HFFc6 (cell line): ENCODE measurements at regions not wholly inside any gene's neighbourhood (a gene's known extent, or its start where the extent isn't known, plus 50 kb on each side); places are given as distances from the start of the nearest gene placed in this dataset.

Source experiments
- DNase-seq: peaks from one replicate; pipeline ENCODE4 v3.0.0-alpha.2; 2018
- H3K27ac Mint-ChIP-seq: 2 replicates; pipeline ENCODE4 v1.8.0; 2020; ENCODE audit warnings: mild to moderate bottlenecking, mixed read lengths
- H3K27me3 Mint-ChIP-seq: 2 replicates; pipeline ENCODE4 v1.8.0; 2021; ENCODE audit warnings: mild to moderate bottlenecking, moderate library complexity, mixed read lengths; ENCODE audit not compliant: insufficient read depth
- H3K36me3 Mint-ChIP-seq: 2 replicates; pipeline ENCODE4 v1.8.0; 2021; ENCODE audit warnings: low read depth, mixed read lengths
- H3K4me1 Mint-ChIP-seq: 2 replicates; pipeline ENCODE4 v1.8.0; 2020; ENCODE audit warnings: low read depth, mixed read lengths
- H3K4me3 Mint-ChIP-seq: 2 replicates; pipeline ENCODE4 v1.8.0; 2020; ENCODE audit warnings: mild to moderate bottlenecking, moderate library complexity, mixed read lengths
- H3K9me3 Mint-ChIP-seq: 2 replicates; pipeline ENCODE4 v1.8.0; 2020; ENCODE audit warnings: mild to moderate bottlenecking, mixed read lengths
- TF ChIP-seq, protein P1 (sequence below): fragments of 200-600 bp; sonication (generic); IDR thresholded peaks from 2 replicates; pipeline ENCODE4 v1.5.0; 2021; ENCODE audit warnings: antibody characterized with exemption, mild to moderate bottlenecking

DNA sequence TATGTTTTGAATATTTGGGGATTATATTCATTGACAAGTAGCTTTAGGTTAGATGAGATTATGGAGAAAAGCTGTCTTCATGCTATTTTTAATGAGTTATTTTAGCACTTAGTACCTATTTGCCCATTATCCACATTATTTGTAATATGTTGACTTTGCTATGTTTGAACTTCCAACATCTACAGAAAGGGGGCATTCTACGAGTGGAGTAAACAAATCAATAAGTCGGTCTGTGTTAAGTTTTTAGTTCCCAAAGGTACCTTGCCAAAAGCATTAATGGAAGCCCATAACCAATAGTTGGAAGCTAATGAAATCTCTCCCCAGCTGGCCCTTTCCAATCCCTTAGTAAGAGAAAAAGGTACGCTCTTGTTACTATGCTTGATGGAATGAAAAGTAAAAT lies 250.0 kb upstream of the E2F7 start:
- Mint-ChIP-seq H3K4me1 (no peaks in the 10 kb centered on the region), H3K9me3 (no peaks in the 10 kb centered on the region), H3K36me3 (no peaks in the 10 kb centered on the region), H3K27ac (no peak overlapping the region), H3K4me3 (no peak overlapping the region), H3K27me3 (peaks cover 4% of the 10 kb centered on the region)
- TF ChIP-seq, protein P1, sequence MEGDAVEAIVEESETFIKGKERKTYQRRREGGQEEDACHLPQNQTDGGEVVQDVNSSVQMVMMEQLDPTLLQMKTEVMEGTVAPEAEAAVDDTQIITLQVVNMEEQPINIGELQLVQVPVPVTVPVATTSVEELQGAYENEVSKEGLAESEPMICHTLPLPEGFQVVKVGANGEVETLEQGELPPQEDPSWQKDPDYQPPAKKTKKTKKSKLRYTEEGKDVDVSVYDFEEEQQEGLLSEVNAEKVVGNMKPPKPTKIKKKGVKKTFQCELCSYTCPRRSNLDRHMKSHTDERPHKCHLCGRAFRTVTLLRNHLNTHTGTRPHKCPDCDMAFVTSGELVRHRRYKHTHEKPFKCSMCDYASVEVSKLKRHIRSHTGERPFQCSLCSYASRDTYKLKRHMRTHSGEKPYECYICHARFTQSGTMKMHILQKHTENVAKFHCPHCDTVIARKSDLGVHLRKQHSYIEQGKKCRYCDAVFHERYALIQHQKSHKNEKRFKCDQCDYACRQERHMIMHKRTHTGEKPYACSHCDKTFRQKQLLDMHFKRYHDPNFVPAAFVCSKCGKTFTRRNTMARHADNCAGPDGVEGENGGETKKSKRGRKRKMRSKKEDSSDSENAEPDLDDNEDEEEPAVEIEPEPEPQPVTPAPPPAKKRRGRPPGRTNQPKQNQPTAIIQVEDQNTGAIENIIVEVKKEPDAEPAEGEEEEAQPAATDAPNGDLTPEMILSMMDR: 0 out of 2 replicates have a peak, but pooled peaks have one; percentile 10
- no peak for DNase-seq

DNA sequence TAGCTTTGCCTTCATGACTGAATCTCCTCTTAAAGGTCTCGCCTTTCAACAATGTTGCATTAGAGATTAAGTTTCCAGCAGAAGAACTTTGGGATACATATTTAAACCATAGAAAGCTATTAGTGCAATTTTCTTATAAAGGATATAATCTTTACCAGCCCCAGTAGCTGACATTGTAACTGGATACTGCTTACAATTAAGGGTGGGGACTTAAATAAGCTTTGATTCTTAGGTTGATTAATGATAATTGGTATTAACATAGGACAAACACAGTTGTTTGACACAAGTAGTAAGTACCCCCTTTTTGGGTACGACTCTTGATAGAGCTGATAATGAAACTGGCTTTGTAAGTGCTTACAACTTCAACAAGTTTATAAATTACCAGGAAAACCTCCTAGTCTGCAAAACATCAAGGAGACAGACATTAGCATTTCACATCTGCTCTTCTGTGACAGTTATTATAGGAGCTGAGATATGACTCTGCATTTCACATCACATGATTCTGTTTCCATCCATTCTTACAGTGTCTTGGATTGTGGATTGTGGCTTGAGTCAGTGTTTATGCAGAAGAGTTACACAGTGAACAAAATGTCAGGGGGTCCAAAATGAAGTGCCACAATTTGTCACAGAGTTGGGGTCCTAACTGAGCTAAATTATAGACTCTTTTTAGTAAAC lies 249.1 kb upstream of the E2F7 start:
- TF ChIP-seq, protein P1: no peak
- Mint-ChIP-seq H3K4me1 (no peaks in the 10 kb centered on the region), H3K36me3 (no peaks in the 10 kb centered on the region), H3K4me3 (no peak overlapping the region), H3K9me3 (no peaks in the 10 kb centered on the region), H3K27ac (no peak overlapping the region), H3K27me3 (peaks cover 4% of the 10 kb centered on the region)
- no peak for DNase-seq

DNA sequence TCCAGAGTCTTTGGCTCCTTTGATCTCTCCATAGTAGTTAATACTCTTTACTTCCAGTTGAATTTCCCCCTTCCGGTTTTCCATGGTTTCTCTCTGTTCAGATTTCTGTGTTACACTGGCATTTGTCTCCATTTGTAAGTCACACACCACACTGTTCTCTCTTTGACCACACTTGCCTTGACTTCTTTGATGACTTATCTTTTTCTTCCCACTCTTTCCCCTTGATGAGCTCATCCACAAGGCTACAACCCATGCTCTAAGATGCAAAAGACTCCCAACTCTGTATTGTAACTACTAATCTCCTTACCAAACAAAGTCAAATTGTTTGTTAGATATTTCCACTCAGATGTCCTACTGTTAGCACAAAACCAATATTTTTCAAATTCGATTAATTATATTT lies 242.7 kb upstream of the E2F7 start:
- Mint-ChIP-seq H3K9me3 (no peaks in the 10 kb centered on the region), H3K27me3 (peaks cover 7% of the 10 kb centered on the region; the same call in 1 of the 2 replicates), H3K4me1 (no peaks in the 10 kb centered on the region), H3K36me3 (no peaks in the 10 kb centered on the region), H3K27ac (no peak overlapping the region), H3K4me3 (no peak overlapping the region)
- TF ChIP-seq, protein P1: no peak
- DNase-seq: no peak

DNA sequence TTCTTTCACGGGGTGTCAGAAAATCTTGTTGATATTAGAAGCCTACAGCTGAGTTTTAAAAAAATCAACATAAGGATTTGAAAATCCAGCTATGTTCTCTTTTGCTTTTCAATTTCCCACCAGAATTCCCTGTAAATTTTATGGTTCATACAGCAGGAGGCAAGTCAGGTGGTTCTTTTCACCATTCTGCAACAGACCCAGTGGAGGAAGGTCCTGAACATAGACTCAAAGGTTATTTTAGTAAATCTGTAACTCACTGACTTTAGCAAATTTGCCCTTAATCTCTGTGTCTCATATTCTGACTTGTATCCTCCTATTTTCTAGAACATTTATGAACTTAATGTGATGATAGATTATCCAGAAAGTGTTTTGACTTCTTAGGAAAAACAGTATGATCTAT lies 235.4 kb upstream of the E2F7 start:
- no peaks in the 10 kb centered on the region for H3K9me3 Mint-ChIP-seq
- DNase-seq: no peak
- TF ChIP-seq, protein P1: no peak
- H3K4me1 Mint-ChIP-seq: peaks cover 27% of the 10 kb centered on the region
- H3K27ac Mint-ChIP-seq: no peak overlapping the region
- H3K36me3 Mint-ChIP-seq: no peaks in the 10 kb centered on the region
- peaks cover 3% of the 10 kb centered on the region; the same call in 1 of the 2 replicates for H3K27me3 Mint-ChIP-seq
- no peak overlapping the region; the same call in 1 of the 2 replicates for H3K4me3 Mint-ChIP-seq

DNA sequence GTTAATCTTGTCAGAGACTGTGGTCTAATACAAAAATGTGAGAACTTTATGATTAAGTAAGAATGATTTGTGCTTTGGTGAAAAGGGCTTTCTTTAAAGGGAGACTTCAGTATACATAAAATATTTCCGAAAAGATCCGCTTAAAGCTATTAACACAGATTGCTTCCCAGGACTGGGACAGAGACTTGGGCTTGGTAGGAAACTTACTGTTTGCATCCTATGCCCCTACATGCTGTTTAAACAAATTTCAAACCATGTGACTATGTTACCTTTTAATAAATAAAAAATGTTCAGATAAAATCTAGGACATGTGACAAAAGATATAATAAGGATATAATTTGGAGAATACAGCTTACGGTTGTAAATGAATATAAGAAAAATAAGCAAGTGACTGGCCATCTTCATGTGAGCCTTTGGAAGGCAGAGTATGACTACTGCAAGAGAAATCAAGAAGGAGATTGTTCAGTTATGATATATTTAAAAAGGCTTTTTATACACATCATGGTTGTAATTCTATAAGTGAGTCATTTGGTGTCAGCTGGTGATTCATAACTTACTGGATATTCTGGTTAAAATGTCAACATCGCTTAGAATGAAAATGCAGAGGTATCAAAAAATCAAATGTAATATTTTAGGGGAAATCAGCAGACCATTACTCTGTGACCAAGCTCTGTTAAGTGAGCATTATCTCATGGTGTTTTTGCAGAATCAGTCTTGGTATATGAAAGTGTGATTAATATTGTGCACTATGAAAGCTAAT lies 234.7 kb upstream of the E2F7 start:
- peak overlapping the region; percentile 41; the same call in 1 of the 2 replicates for H3K27ac Mint-ChIP-seq
- no peaks in the 10 kb centered on the region for H3K9me3 Mint-ChIP-seq
- peak overlapping the region; percentile 25; the same call in 1 of the 2 replicates for H3K4me3 Mint-ChIP-seq

More for the DNA sequence above, 234.7 kb upstream of the E2F7 start:
- Mint-ChIP-seq H3K27me3 (peaks cover 3% of the 10 kb centered on the region; the same call in 1 of the 2 replicates), H3K4me1 (peaks cover 27% of the 10 kb centered on the region), H3K36me3 (no peaks in the 10 kb centered on the region)
- peak; percentile 60 for DNase-seq
- TF ChIP-seq, protein P1: no peak
